ENCODE measurements at regions not wholly inside any gene's neighbourhood (a gene's known extent, or its start where the extent isn't known, plus 50 kb on each side); places are given as distances from the start of the nearest gene placed in this dataset.

DNA sequence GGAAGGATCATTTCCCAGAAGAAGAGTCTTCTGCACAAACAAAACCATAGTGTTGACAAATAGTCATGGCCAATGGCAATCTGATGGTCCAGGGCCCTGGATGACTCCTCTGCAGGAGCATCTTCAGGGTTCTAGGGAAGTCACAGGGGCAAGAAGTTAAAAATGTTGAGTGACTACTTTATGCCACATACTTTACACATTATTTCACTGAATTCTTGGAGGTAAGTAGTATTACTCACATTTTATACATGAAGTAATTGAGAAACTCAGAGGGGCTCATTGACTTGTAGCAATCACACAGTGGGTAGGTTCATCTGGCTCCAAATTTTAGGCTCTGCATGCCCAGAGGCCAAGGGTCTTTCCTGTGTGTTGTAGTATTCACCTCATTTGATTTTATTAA lies 430.2 kb upstream of the MCTP2 start (continued):
- TF ChIP-seq, protein P1, sequence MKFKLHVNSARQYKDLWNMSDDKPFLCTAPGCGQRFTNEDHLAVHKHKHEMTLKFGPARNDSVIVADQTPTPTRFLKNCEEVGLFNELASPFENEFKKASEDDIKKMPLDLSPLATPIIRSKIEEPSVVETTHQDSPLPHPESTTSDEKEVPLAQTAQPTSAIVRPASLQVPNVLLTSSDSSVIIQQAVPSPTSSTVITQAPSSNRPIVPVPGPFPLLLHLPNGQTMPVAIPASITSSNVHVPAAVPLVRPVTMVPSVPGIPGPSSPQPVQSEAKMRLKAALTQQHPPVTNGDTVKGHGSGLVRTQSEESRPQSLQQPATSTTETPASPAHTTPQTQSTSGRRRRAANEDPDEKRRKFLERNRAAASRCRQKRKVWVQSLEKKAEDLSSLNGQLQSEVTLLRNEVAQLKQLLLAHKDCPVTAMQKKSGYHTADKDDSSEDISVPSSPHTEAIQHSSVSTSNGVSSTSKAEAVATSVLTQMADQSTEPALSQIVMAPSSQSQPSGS (IDR thresholded peaks at IDR 0.05; ENCODE audit: low read length), result no peak
- TF ChIP-seq SUZ12 (IDR thresholded peaks at IDR 0.05; ENCODE audit: low read length), result no peak
- no peak for TF ChIP-seq KDM5A (IDR thresholded peaks at IDR 0.05; ENCODE audit: low read length)
- TF ChIP-seq, protein P2, sequence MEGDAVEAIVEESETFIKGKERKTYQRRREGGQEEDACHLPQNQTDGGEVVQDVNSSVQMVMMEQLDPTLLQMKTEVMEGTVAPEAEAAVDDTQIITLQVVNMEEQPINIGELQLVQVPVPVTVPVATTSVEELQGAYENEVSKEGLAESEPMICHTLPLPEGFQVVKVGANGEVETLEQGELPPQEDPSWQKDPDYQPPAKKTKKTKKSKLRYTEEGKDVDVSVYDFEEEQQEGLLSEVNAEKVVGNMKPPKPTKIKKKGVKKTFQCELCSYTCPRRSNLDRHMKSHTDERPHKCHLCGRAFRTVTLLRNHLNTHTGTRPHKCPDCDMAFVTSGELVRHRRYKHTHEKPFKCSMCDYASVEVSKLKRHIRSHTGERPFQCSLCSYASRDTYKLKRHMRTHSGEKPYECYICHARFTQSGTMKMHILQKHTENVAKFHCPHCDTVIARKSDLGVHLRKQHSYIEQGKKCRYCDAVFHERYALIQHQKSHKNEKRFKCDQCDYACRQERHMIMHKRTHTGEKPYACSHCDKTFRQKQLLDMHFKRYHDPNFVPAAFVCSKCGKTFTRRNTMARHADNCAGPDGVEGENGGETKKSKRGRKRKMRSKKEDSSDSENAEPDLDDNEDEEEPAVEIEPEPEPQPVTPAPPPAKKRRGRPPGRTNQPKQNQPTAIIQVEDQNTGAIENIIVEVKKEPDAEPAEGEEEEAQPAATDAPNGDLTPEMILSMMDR (IDR thresholded peaks at IDR 0.05; ENCODE audit: control extremely low read depth in 1 of 3, insufficient read depth in 1 of 3, low read depth in 1 of 3, low read length in 3 of 3), result no peak
- TF ChIP-seq BRCA1 (IDR thresholded peaks at IDR 0.05; ENCODE audit: low read depth, low read length), result no peak

Measured in H1 (cell line).